SH-SY5Y (cell line): ENCODE measurements at regions not wholly inside any gene's neighbourhood (a gene's known extent, or its start where the extent isn't known, plus 50 kb on each side); places are given as distances from the start of the nearest gene placed in this dataset.

Experiments
- GATA2 ChIP-seq: IDR thresholded peaks from 2 replicates; pipeline ENCODE4 v1.6.1; 2011; ENCODE audit warnings: mild to moderate bottlenecking, low read depth, low read length
- GATA3 ChIP-seq: IDR thresholded peaks from 2 replicates; pipeline ENCODE4 v1.6.1; 2011; ENCODE audit warnings: low read depth, mild to moderate bottlenecking, low read length, moderate library complexity

GRCh38 chr20:58091810-58092209 lies 136.6 kb downstream of the ANKRD60 start:
- TF ChIP-seq GATA2 (no peak), GATA3 (no peak)
